ENCODE measurements at regions not wholly inside any gene's neighbourhood (a gene's known extent, or its start where the extent isn't known, plus 50 kb on each side); places are given as distances from the start of the nearest gene placed in this dataset.

- no peak for TF ChIP-seq FOXP2 (optimal IDR thresholded peaks at IDR 0.05; ENCODE audit: borderline replicate concordance, extremely low read depth, extremely low read length, insufficient read depth)
- no peak for TF ChIP-seq SIN3A (IDR thresholded peaks at IDR 0.05; ENCODE audit: borderline replicate concordance, insufficient read depth, low read length)
- TF ChIP-seq TAF1 (IDR thresholded peaks at IDR 0.05; ENCODE audit: borderline replicate concordance, insufficient read depth, low read length): no peak
- TF ChIP-seq REST (IDR thresholded peaks at IDR 0.05; ENCODE audit: insufficient read depth in 1 of 2, low read depth in 2 of 2, low read length in 2 of 2): no peak
- TF ChIP-seq POLR2AphosphoS5 (IDR thresholded peaks at IDR 0.05; ENCODE audit: low read depth, low read length): no peak
Measured at GRCh38 chr5:145628525-145628924, 206.6 kb downstream of the PRELID2 start.

- TF ChIP-seq REST (IDR thresholded peaks at IDR 0.05; ENCODE audit: insufficient read depth in 1 of 2, low read depth in 2 of 2, low read length in 2 of 2) (no peak), POLR2AphosphoS5 (IDR thresholded peaks at IDR 0.05; ENCODE audit: low read depth, low read length) (no peak), TAF1 (IDR thresholded peaks at IDR 0.05; ENCODE audit: borderline replicate concordance, insufficient read depth, low read length) (no peak), FOXP2 (optimal IDR thresholded peaks at IDR 0.05; ENCODE audit: borderline replicate concordance, extremely low read depth, extremely low read length, insufficient read depth) (no peak), SIN3A (IDR thresholded peaks at IDR 0.05; ENCODE audit: borderline replicate concordance, insufficient read depth, low read length) (no peak)
Measured at GRCh38 chr5:145619806-145620310, 215.3 kb downstream of the PRELID2 start.

GRCh38 chr5:145598983-145599382, 236.2 kb downstream of the PRELID2 start:
- TF ChIP-seq TAF1 (IDR thresholded peaks at IDR 0.05; ENCODE audit: borderline replicate concordance, insufficient read depth, low read length) (no peak), FOXP2 (optimal IDR thresholded peaks at IDR 0.05; ENCODE audit: borderline replicate concordance, extremely low read depth, extremely low read length, insufficient read depth) (no peak), SIN3A (IDR thresholded peaks at IDR 0.05; ENCODE audit: borderline replicate concordance, insufficient read depth, low read length) (no peak), REST (IDR thresholded peaks at IDR 0.05; ENCODE audit: insufficient read depth in 1 of 2, low read depth in 2 of 2, low read length in 2 of 2) (no peak), POLR2AphosphoS5 (IDR thresholded peaks at IDR 0.05; ENCODE audit: low read depth, low read length) (no peak)

GRCh38 chr5:145598184-145598583, 237.0 kb downstream of the PRELID2 start:
- no peak for TF ChIP-seq POLR2AphosphoS5 (IDR thresholded peaks at IDR 0.05; ENCODE audit: low read depth, low read length)
- no peak for TF ChIP-seq TAF1 (IDR thresholded peaks at IDR 0.05; ENCODE audit: borderline replicate concordance, insufficient read depth, low read length)
- no peak for TF ChIP-seq FOXP2 (optimal IDR thresholded peaks at IDR 0.05; ENCODE audit: borderline replicate concordance, extremely low read depth, extremely low read length, insufficient read depth)
- TF ChIP-seq SIN3A (IDR thresholded peaks at IDR 0.05; ENCODE audit: borderline replicate concordance, insufficient read depth, low read length): no peak
- TF ChIP-seq REST (IDR thresholded peaks at IDR 0.05; ENCODE audit: insufficient read depth in 1 of 2, low read depth in 2 of 2, low read length in 2 of 2): no peak

- TF ChIP-seq POLR2AphosphoS5 (IDR thresholded peaks at IDR 0.05; ENCODE audit: low read depth, low read length): no peak
- TF ChIP-seq REST (IDR thresholded peaks at IDR 0.05; ENCODE audit: insufficient read depth in 1 of 2, low read depth in 2 of 2, low read length in 2 of 2): no peak
- TF ChIP-seq TAF1 (IDR thresholded peaks at IDR 0.05; ENCODE audit: borderline replicate concordance, insufficient read depth, low read length): no peak
- TF ChIP-seq FOXP2 (optimal IDR thresholded peaks at IDR 0.05; ENCODE audit: borderline replicate concordance, extremely low read depth, extremely low read length, insufficient read depth): no peak
- TF ChIP-seq SIN3A (IDR thresholded peaks at IDR 0.05; ENCODE audit: borderline replicate concordance, insufficient read depth, low read length): no peak
Measured at GRCh38 chr5:145591578-145591977, 243.6 kb downstream of the PRELID2 start.
